ENCODE measurements at regions not wholly inside any gene's neighbourhood (a gene's known extent, or its start where the extent isn't known, plus 50 kb on each side); places are given as distances from the start of the nearest gene placed in this dataset.

- no peak for DNase-seq
These were observed 129.9 kb downstream of the KLF13 start for GRCh38 chr15:31456354-31457060.

- DNase-seq: no peak
These were observed 130.5 kb downstream of the KLF13 start for GRCh38 chr15:31457161-31457560.

GRCh38 chr15:31457631-31458526, 131.2 kb downstream of the KLF13 start:
- DNase-seq: no peak

GRCh38 chr15:31458596-31459399, 132.2 kb downstream of the KLF13 start:
- no peak for DNase-seq

GRCh38 chr15:31459400-31459748, 132.7 kb downstream of the KLF13 start:
- DNase-seq: no peak

GRCh38 chr15:31461375-31461774, 134.7 kb downstream of the KLF13 start:
- DNase-seq: no peak

GRCh38 chr15:31461911-31462480, 135.4 kb downstream of the KLF13 start:
- DNase-seq: no peak

GRCh38 chr15:31463521-31464102, 137.0 kb downstream of the KLF13 start:
- DNase-seq: no peak

- no peak for DNase-seq
These were observed 137.8 kb downstream of the KLF13 start for GRCh38 chr15:31464216-31465082.

GRCh38 chr15:31465083-31465955, 138.7 kb downstream of the KLF13 start:
- no peak for DNase-seq

GRCh38 chr15:31467361-31467760, 140.7 kb downstream of the KLF13 start:
- DNase-seq: no peak

- no peak for DNase-seq
These were observed 142.5 kb downstream of the KLF13 start for GRCh38 chr15:31468911-31469785.

GRCh38 chr15:31469786-31470525, 143.3 kb downstream of the KLF13 start:
- DNase-seq: no peak

GRCh38 chr15:31470756-31471155, 144.1 kb downstream of the KLF13 start:
- no peak for DNase-seq

- no peak for DNase-seq
These were observed 145.2 kb downstream of the KLF13 start for GRCh38 chr15:31471731-31472430.

GRCh38 chr15:31472636-31473384, 146.2 kb downstream of the KLF13 start:
- DNase-seq: peak; percentile 40

GRCh38 chr15:31473385-31474058, 146.9 kb downstream of the KLF13 start:
- DNase-seq: no peak
